Endothelial cell (in vitro differentiated cells): ENCODE measurements at regions not wholly inside any gene's neighbourhood (a gene's known extent, or its start where the extent isn't known, plus 50 kb on each side); places are given as distances from the start of the nearest gene placed in this dataset.

Source experiments
- DNase-seq: peaks from one replicate; pipeline ENCODE4 v3.0.0; 2021; ENCODE audit warnings: low spot score
- H3K27ac Mint-ChIP-seq: one replicate; pipeline ENCODE4 v1.8.0; 2021; ENCODE audit warnings: mixed read lengths, inconsistent platforms; ENCODE audit not compliant: unreplicated experiment
- H3K27me3 Mint-ChIP-seq: one replicate; pipeline ENCODE4 v1.8.0; 2021; ENCODE audit warnings: mild to moderate bottlenecking, moderate library complexity, mixed read lengths, inconsistent platforms; ENCODE audit not compliant: unreplicated experiment
- H3K36me3 Mint-ChIP-seq: one replicate; pipeline ENCODE4 v1.8.0; 2021; ENCODE audit warnings: mild to moderate bottlenecking, low read depth, mixed read lengths, inconsistent platforms; ENCODE audit not compliant: unreplicated experiment
- H3K4me1 Mint-ChIP-seq: one replicate; pipeline ENCODE4 v1.8.0; 2021; ENCODE audit warnings: mild to moderate bottlenecking, mixed read lengths, inconsistent platforms; ENCODE audit not compliant: unreplicated experiment
- H3K4me3 Mint-ChIP-seq: one replicate; pipeline ENCODE4 v1.8.0; 2021; ENCODE audit warnings: mild to moderate bottlenecking, mixed read lengths, inconsistent platforms; ENCODE audit not compliant: unreplicated experiment
- H3K9me3 Mint-ChIP-seq: one replicate; pipeline ENCODE4 v1.8.0; 2021; ENCODE audit warnings: mixed read lengths, inconsistent platforms; ENCODE audit not compliant: unreplicated experiment
- TF ChIP-seq, protein P1 (sequence below): fragments of 200-600 bp; sonication (generic); IDR thresholded peaks from one replicate; pipeline ENCODE4 v1.5.0; 2021; ENCODE audit warnings: antibody characterized with exemption; ENCODE audit not compliant: unreplicated experiment

GRCh38 chr10:63886281-63887022 is 365.3 kb downstream of the REEP3 start:
- H3K9me3 Mint-ChIP-seq, result no peaks in the 10 kb centered on the region

DNA sequence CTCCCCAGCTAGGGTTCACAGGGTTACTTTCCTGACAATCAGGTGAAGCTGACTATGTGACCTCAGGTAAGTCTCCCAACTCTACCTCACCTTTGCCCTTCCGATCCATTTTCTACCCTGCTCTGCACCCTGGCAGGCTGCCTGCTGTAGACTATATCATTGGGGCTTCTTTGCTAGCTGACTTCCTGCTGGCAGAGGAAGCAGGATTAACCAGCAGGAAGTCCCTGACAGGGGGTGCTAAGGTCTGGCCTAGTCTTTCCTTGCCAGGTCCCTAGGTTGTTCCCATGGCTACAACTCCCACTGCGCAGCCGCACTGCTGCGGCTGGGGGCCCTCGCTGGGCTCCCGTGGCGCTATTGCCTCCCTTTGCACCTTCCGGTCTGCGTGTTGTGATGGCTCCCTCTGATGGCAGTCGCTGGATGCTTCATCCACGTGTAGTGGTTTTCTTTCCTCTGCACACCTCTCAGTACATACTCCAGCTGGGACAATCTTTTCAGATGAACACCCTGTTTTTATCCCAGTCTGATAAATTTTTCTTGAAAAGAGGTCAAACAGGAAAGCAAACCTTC is 365.9 kb downstream of the REEP3 start:
- DNase-seq, result peak; percentile 34
- H3K4me1 Mint-ChIP-seq, result peaks cover 7% of the 10 kb centered on the region
- peak overlapping the region; percentile 76 for H3K27ac Mint-ChIP-seq
- no peaks in the 10 kb centered on the region for H3K27me3 Mint-ChIP-seq
- no peaks in the 10 kb centered on the region for H3K9me3 Mint-ChIP-seq
- no peak overlapping the region for H3K4me3 Mint-ChIP-seq
- H3K36me3 Mint-ChIP-seq, result no peaks in the 10 kb centered on the region
- TF ChIP-seq, protein P1, sequence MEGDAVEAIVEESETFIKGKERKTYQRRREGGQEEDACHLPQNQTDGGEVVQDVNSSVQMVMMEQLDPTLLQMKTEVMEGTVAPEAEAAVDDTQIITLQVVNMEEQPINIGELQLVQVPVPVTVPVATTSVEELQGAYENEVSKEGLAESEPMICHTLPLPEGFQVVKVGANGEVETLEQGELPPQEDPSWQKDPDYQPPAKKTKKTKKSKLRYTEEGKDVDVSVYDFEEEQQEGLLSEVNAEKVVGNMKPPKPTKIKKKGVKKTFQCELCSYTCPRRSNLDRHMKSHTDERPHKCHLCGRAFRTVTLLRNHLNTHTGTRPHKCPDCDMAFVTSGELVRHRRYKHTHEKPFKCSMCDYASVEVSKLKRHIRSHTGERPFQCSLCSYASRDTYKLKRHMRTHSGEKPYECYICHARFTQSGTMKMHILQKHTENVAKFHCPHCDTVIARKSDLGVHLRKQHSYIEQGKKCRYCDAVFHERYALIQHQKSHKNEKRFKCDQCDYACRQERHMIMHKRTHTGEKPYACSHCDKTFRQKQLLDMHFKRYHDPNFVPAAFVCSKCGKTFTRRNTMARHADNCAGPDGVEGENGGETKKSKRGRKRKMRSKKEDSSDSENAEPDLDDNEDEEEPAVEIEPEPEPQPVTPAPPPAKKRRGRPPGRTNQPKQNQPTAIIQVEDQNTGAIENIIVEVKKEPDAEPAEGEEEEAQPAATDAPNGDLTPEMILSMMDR, result no peak

More at GRCh38 chr10:63886281-63887022, 365.3 kb downstream of the REEP3 start:
- Mint-ChIP-seq H3K4me3 (no peak overlapping the region), H3K27me3 (no peaks in the 10 kb centered on the region), H3K36me3 (no peaks in the 10 kb centered on the region), H3K4me1 (peaks cover 7% of the 10 kb centered on the region), H3K27ac (peak overlapping the region; percentile 76)
- no peak for DNase-seq
- TF ChIP-seq, protein P1, result no peak

- H3K27ac Mint-ChIP-seq, result no peak overlapping the region
- TF ChIP-seq, protein P1, result no peak
- H3K4me1 Mint-ChIP-seq, result peaks cover 7% of the 10 kb centered on the region
- H3K4me3 Mint-ChIP-seq, result no peak overlapping the region
- no peak for DNase-seq
- H3K9me3 Mint-ChIP-seq, result no peaks in the 10 kb centered on the region
- no peaks in the 10 kb centered on the region for H3K36me3 Mint-ChIP-seq
- no peaks in the 10 kb centered on the region for H3K27me3 Mint-ChIP-seq
These were observed 366.6 kb downstream of the REEP3 start for GRCh38 chr10:63887600-63888370.

GRCh38 chr10:63889803-63890202 is 368.6 kb downstream of the REEP3 start:
- Mint-ChIP-seq H3K36me3 (no peaks in the 10 kb centered on the region), H3K4me1 (peaks cover 10% of the 10 kb centered on the region), H3K4me3 (no peak overlapping the region), H3K9me3 (no peaks in the 10 kb centered on the region), H3K27ac (no peak overlapping the region), H3K27me3 (no peaks in the 10 kb centered on the region)
- TF ChIP-seq, protein P1, result no peak
- no peak for DNase-seq
